Tongue (tissue), 1 donor: ENCODE measurements at regions not wholly inside any gene's neighbourhood (a gene's known extent, or its start where the extent isn't known, plus 50 kb on each side); places are given as distances from the start of the nearest gene placed in this dataset.
"Not testable (repeated sequence)": the region's sequence is repeated elsewhere in the genome, so short reads cannot be mapped to it uniquely, and the experiment has no call there.

Experiments
- DNase-seq: peaks from one replicate; pipeline ENCODE4 v3.0.0-alpha.2; 2015

DNA sequence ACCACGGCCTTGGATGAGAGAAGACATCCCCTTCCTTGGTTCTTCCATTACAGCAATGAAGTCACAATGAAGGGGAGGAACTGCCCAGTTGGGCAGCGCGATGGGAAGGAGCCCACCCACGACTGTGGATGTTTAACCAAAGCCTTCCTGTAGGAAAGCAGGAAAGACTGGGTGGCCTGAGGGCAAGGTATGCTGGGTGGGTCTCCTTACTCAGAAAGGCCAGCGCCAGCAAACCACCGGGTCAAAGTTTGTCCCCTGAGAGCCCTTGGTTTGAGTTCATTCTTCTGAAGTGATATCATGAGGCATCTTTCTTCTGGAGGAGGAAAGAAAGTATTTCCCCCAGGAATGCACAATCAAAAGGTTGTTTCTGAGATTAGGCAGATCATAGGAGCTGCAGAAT lies 105.2 kb downstream of the C16orf95 start:
- DNase-seq, result no peak

GRCh38 chr16:87213536-87213935 lies 103.7 kb downstream of the C16orf95 start:
- no peak for DNase-seq

- DNase-seq, result no peak
These were observed 100.9 kb downstream of the C16orf95 start for GRCh38 chr16:87216148-87216840.

DNA sequence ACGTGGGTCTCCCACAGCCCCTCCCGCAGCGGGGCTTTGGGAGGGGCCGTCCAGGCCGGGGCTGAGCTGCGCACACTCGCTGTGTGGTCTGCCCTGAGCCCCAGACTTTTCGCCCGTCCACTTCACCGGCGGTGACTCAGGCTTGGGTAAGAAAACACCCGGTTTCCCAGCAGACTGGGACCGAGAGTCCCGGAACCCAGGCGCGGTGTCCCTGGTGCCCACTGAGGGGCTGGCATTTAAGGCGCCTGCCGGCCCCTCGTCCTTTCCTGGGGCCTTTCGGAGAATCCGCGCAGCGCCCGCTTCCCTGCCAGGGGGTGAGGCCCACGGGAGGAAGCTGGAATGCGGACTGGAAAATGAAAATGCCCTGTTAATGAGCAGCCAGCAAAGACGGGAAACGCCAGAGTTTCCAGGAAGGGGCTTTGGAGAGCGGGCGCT lies 100.3 kb downstream of the C16orf95 start:
- DNase-seq, result peak; percentile 40

DNA sequence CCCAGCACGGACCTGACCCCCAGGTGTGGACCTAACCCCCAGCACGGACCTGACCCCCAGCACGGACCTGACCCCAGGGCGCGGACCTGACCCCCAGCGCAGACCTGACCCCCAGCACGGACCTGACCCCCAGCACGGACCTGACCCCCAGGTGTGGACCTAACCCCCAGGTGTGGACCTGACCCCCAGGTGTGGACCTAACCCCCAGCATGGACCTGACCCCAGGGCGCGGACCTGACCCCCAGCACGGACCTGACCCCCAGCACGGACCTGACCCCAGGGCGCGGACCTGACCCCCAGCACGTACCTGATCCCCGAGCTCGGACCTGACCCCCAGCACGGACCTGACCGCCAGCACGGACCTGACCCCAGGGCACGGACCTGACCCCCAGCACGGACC lies 99.4 kb downstream of the C16orf95 start:
- DNase-seq, result not testable (repeated sequence)

- no peak for DNase-seq
These were observed 98.7 kb downstream of the C16orf95 start for GRCh38 chr16:87218281-87219055.

GRCh38 chr16:87219287-87219909 lies 97.8 kb downstream of the C16orf95 start:
- DNase-seq, result no peak

DNA sequence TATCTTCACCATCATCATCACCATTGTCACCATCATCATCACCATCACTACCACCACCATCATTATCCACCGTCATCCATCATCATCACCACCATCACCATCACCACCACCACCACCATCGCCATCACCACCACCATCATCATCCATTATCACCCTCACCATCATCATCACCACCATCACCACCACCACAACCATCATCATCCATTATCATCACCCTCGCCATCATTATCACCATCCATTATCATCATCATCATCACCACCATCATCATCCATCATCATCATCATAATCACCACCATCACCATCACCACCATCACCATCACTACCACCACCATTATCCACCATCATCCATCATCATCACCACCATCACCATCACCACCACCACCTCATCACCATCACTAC lies 95.6 kb downstream of the C16orf95 start:
- no peak for DNase-seq

GRCh38 chr16:87222335-87222734 lies 94.9 kb downstream of the C16orf95 start:
- DNase-seq, result no peak

DNA sequence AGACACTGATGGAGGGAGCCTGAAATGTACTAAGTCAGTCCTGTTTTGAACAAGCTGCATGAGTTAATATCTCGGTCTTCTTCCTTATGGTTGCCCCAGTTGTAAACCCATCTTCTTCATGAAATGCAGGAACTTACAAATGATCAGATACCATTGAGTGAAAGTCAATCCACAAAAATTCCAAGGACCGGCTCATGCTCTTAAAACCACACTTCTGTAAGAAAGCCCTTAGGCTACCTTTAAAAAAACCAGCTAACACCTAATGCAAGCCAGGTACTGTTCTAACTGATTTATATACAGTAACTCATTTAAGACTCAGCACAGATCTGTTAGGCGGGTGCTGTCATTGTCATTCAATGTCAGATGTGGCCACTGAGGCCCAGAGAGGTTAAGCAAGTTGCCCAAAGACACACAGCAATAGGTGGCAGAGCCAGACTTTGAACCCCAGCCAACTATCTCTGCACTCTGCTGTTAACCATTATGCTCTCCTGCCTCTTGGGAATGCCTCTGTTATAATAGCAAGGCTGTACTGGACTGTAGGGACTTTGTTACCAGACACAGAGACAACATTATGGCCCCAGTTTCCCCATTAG lies 93.4 kb downstream of the C16orf95 start:
- DNase-seq, result no peak

DNA sequence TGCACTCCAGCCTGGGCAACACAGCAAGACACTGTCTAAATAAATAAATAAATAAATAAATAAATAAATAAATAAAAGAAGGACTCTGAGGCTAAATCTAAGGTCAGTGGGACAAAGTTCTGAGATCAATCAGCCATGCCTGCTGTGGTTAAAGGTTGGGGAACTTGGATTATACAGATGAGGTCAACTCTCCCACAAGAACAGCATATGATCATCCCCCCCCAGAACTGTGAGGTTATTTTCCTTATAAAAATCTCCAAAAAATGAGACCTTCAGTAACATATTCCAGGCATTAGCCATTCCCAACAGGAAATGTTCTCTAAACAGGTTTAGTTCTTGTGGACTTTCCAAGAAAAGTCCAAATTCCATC lies 90.3 kb downstream of the C16orf95 start:
- no peak for DNase-seq

DNA sequence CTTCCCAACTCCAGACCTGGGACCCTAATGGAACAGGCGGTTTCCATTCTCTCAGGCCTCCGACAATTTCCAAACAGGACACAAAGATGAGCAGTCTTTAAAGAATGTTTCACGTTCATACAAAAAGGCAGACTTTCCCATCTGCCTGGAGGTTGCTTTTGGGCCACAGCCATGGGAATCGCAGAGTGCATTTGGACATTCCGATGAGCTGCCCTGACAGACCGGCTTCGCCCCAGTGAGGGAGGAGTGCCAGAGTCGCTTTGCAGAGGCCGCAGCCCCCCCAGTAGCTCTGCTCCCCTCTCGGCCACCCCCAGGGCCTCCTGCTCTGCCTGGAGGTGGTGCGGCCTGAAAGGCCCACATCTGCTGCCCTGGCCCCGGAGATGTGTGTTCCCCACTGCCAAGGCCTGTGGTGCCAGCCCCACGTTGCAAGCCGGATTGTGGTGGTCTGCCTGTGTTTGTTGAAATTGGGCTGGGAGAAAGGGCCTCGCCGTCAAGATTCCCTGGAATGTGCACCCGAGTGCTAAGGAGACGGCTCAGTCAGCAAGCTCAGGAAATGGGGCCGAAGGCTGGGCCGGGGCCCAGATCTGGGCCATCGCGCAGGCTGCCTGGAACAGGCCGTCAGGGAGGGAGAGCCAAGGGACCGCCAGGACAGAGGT lies 89.8 kb downstream of the C16orf95 start:
- peak; percentile 71 for DNase-seq

GRCh38 chr16:87228363-87228762 lies 88.8 kb downstream of the C16orf95 start:
- no peak for DNase-seq

GRCh38 chr16:87229230-87230188 lies 87.7 kb downstream of the C16orf95 start:
- no peak for DNase-seq

DNA sequence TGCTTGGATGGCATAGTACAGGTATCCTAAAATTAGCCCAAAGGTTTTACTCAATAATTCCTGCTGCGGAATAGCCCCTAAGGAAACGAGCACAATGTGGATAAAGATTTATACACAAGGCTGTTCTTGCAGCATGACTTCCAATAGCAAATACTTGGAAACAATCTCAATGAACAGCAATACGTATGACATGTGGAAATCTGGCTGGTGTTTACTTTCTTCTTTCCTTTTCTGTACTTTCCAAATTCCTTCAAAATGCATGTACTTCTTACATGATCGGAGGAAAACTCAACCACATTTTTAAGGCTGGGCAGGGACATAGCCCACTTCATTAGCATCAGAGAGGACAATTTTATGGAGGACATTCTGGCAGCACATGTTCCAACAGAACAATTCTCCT lies 86.6 kb downstream of the C16orf95 start:
- no peak for DNase-seq

- no peak for DNase-seq
These were observed 85.9 kb downstream of the C16orf95 start for GRCh38 chr16:87231295-87231694.

DNA sequence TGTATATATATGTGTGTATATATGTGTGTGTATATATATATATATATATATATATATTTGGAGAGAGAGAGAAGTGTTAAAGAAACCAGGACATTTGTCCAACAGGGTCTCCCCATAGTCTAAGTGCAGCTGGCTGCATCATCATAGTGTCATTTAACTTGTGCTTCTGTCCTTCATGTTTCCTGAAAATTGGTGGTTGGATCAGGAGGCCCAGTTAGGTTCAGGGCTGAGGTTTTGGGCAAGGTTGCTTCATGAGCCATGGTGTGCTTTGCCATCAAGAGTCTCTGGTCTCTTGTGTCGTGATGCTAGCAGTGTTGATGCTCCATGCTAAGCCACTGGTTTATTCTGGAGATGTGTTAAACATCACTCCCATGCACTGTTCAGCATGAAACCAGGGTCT lies 85.3 kb downstream of the C16orf95 start:
- DNase-seq, result no peak

- DNase-seq, result no peak
These were observed 83.3 kb downstream of the C16orf95 start for GRCh38 chr16:87233928-87234327.

GRCh38 chr16:87234601-87235000 lies 82.6 kb downstream of the C16orf95 start:
- no peak for DNase-seq

- DNase-seq, result no peak
These were observed 81.2 kb downstream of the C16orf95 start for GRCh38 chr16:87235810-87236515.
